ENCODE measurements at regions not wholly inside any gene's neighbourhood (a gene's known extent, or its start where the extent isn't known, plus 50 kb on each side); places are given as distances from the start of the nearest gene placed in this dataset.
A peak's percentile ranks its signal among the peaks of the same experiment; 100 is the strongest.
"Not testable (repeated sequence)": the region's sequence is repeated elsewhere in the genome, so short reads cannot be mapped to it uniquely, and the experiment has no call there.

GRCh38 chr10:22158426-22158825, 59.4 kb downstream of the EBLN1 start:
- no peak overlapping the region for H3K4me3 ChIP-seq (ENCODE audit: low read depth, low read length)
- TF ChIP-seq CTCF (IDR thresholded peaks at IDR 0.05; ENCODE audit: insufficient read depth, low read length, severe bottlenecking): no peak
- H3K27me3 ChIP-seq (ENCODE audit: control insufficient read depth, insufficient read depth, low read length): no peaks in the 10 kb centered on the region
- H3K36me3 ChIP-seq (ENCODE audit: control insufficient read depth, insufficient read depth, low read length): no peaks in the 10 kb centered on the region
- FAIRE-seq (no peak), DNase-seq (ENCODE audit: low read depth) (no peak)

GRCh38 chr10:22156750-22157149, 61.1 kb downstream of the EBLN1 start:
- Histone ChIP-seq H3K27me3 (ENCODE audit: control insufficient read depth, insufficient read depth, low read length) (no peaks in the 10 kb centered on the region), H3K4me3 (ENCODE audit: low read depth, low read length) (no peak overlapping the region), H3K36me3 (ENCODE audit: control insufficient read depth, insufficient read depth, low read length) (no peaks in the 10 kb centered on the region)
- FAIRE-seq: no peak
- peak; percentile 5 for DNase-seq (ENCODE audit: low read depth)
- no peak for TF ChIP-seq CTCF (IDR thresholded peaks at IDR 0.05; ENCODE audit: insufficient read depth, low read length, severe bottlenecking)

- FAIRE-seq (no peak), DNase-seq (ENCODE audit: low read depth) (no peak)
- Histone ChIP-seq H3K36me3 (ENCODE audit: control insufficient read depth, insufficient read depth, low read length) (no peaks in the 10 kb centered on the region), H3K27me3 (ENCODE audit: control insufficient read depth, insufficient read depth, low read length) (no peaks in the 10 kb centered on the region), H3K4me3 (ENCODE audit: low read depth, low read length) (no peak overlapping the region)
- TF ChIP-seq CTCF (IDR thresholded peaks at IDR 0.05; ENCODE audit: insufficient read depth, low read length, severe bottlenecking): no peak
Measured at GRCh38 chr10:22152403-22152802, 65.4 kb downstream of the EBLN1 start.

GRCh38 chr10:22150842-22151241, 67.0 kb downstream of the EBLN1 start:
- Histone ChIP-seq H3K4me3 (ENCODE audit: low read depth, low read length) (no peak overlapping the region), H3K36me3 (ENCODE audit: control insufficient read depth, insufficient read depth, low read length) (no peaks in the 10 kb centered on the region), H3K27me3 (ENCODE audit: control insufficient read depth, insufficient read depth, low read length) (no peaks in the 10 kb centered on the region)
- FAIRE-seq: no peak
- no peak for TF ChIP-seq CTCF (IDR thresholded peaks at IDR 0.05; ENCODE audit: insufficient read depth, low read length, severe bottlenecking)
- DNase-seq (ENCODE audit: low read depth): no peak

- Histone ChIP-seq H3K36me3 (ENCODE audit: control insufficient read depth, insufficient read depth, low read length) (no peaks in the 10 kb centered on the region), H3K4me3 (ENCODE audit: low read depth, low read length) (no peak overlapping the region), H3K27me3 (ENCODE audit: control insufficient read depth, insufficient read depth, low read length) (no peaks in the 10 kb centered on the region)
- no peak for TF ChIP-seq CTCF (IDR thresholded peaks at IDR 0.05; ENCODE audit: insufficient read depth, low read length, severe bottlenecking)
- FAIRE-seq (no peak), DNase-seq (ENCODE audit: low read depth) (peak; percentile 60)
Measured at GRCh38 chr10:22148961-22149360, 68.9 kb downstream of the EBLN1 start.

- not testable (repeated sequence) for FAIRE-seq; H3K36me3 ChIP-seq (ENCODE audit: control insufficient read depth, insufficient read depth, low read length); H3K27me3 ChIP-seq (ENCODE audit: control insufficient read depth, insufficient read depth, low read length); DNase-seq (ENCODE audit: low read depth); H3K4me3 ChIP-seq (ENCODE audit: low read depth, low read length)
Measured at GRCh38 chr10:22145873-22146272, 71.9 kb downstream of the EBLN1 start.

Data from bronchial epithelial cell (primary cell).